Uterus (tissue), 3 donors: ENCODE measurements at regions not wholly inside any gene's neighbourhood (a gene's known extent, or its start where the extent isn't known, plus 50 kb on each side); places are given as distances from the start of the nearest gene placed in this dataset.

Source experiments
- DNase-seq, 2 donors: peaks; one replicate each; pipeline ENCODE4 v3.0.0-alpha.2; 2019 to 2020
- H3K27ac ChIP-seq, 2 donors: fragments of 200-600 bp; sonication (generic); 1 replicate in 1 of 2; 2 replicates in 1 of 2; pipeline ENCODE4 v1.5.1; 2016 to 2018
- H3K27me3 ChIP-seq, 2 donors: fragments of 200-600 bp; sonication (generic); one replicate each; pipeline ENCODE4 v1.5.1; 2018 to 2019; ENCODE audit warnings: control low read depth in 1 of 2
- H3K36me3 ChIP-seq, 2 donors: fragments of 200-600 bp; sonication (generic); one replicate each; pipeline ENCODE4 v1.5.1; 2019; ENCODE audit warnings: control low read depth in 1 of 2
- H3K4me1 ChIP-seq, 2 donors: fragments of 200-600 bp; sonication (generic); one replicate each; pipeline ENCODE4 v1.5.1; 2018 to 2019; ENCODE audit warnings: control low read depth in 1 of 2
- H3K4me3 ChIP-seq, 2 donors: fragments of 200-600 bp; sonication (generic); 1 replicate in 1 of 2; 2 replicates in 1 of 2; pipeline ENCODE4 v1.5.1; 2018 to 2019; ENCODE audit warnings: mild to moderate bottlenecking in 1 of 2
- H3K9me3 ChIP-seq, 2 donors: fragments of 200-600 bp; sonication (generic); one replicate each; pipeline ENCODE4 v1.5.1; 2019; ENCODE audit warnings: control low read depth in 1 of 2
- POLR2A ChIP-seq, 2 donors: fragments of 450-650 bp; IDR thresholded peaks; one replicate each; pipeline ENCODE4 v1.6.1; 2016; ENCODE audit warnings: antibody characterized with exemption in 2 of 2, mild to moderate bottlenecking in 1 of 2, moderate library complexity in 1 of 2
- intact Hi-C: fragments of 100-400 bp; cut with DNase I; formaldehyde crosslinking; loops from one replicate; pipeline ENCODE4 v1.15.1; 2023; ENCODE audit warnings: low total_unique reads
- TF ChIP-seq, protein P1 (sequence below), 4 experiments: fragments of 200-600 bp in 2 of 4; fragments of 450-650 bp in 2 of 4; sonication (generic) in 2 of 4; IDR thresholded peaks; one replicate each; pipeline ENCODE4 v1.5.1; 2016 to 2019; ENCODE audit warnings: antibody characterized with exemption in 4 of 4, mild to moderate bottlenecking in 2 of 4, moderate library complexity in 1 of 4
- donor health status: DM: yes; HTN: yes; CAD: no.

DNA sequence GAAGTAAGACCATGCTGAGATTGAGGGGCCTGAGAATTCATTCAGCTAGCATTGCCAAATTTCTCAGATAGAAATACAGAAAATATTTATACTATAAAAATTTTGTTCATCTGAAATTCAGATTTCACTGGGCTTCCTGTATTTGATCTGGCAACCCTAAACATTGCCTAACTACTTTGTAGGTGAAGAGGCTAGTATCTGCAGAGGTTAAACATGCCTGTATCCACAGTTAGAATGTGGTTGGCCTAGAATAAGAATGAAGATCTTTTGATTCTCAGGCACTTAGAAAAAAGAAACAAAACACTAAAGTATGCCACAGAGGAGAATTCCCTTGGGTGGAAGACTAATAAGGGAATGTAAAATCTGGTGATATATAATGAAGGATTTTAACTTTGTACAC lies 189.0 kb downstream of the DIPK2A start:
- no peaks in the 10 kb centered on the region for H3K36me3 ChIP-seq
- no peaks in the 10 kb centered on the region for H3K4me1 ChIP-seq
- DNase-seq, result no peak
- no peak overlapping the region for H3K27ac ChIP-seq
- no peaks in the 10 kb centered on the region for H3K27me3 ChIP-seq
- intact Hi-C loops, result no loop called here
- H3K9me3 ChIP-seq, result no peaks in the 10 kb centered on the region
- TF ChIP-seq, protein P1, sequence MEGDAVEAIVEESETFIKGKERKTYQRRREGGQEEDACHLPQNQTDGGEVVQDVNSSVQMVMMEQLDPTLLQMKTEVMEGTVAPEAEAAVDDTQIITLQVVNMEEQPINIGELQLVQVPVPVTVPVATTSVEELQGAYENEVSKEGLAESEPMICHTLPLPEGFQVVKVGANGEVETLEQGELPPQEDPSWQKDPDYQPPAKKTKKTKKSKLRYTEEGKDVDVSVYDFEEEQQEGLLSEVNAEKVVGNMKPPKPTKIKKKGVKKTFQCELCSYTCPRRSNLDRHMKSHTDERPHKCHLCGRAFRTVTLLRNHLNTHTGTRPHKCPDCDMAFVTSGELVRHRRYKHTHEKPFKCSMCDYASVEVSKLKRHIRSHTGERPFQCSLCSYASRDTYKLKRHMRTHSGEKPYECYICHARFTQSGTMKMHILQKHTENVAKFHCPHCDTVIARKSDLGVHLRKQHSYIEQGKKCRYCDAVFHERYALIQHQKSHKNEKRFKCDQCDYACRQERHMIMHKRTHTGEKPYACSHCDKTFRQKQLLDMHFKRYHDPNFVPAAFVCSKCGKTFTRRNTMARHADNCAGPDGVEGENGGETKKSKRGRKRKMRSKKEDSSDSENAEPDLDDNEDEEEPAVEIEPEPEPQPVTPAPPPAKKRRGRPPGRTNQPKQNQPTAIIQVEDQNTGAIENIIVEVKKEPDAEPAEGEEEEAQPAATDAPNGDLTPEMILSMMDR (IDR thresholded peaks at IDR 0.05), result no peak
- no peak for TF ChIP-seq POLR2A (IDR thresholded peaks at IDR 0.05)
- H3K4me3 ChIP-seq, result no peak overlapping the region

DNA sequence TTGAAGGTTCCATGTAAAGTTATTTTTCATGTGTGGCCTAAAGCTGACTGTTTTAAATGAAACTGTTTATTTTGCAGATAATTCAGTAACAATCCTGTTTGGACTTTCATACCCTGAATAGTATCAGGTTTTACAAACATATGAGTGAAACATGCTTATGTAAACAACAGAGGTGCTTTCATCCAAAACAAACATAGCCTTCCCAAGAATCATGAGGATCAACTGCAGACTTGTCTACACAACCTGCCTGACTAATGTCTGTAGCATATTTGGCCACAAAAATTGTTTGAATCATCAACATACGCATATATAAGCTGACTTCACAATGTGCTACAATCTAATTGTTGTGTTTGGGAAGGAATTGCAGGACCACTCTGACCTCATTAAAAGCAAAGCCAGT lies 190.4 kb downstream of the DIPK2A start:
- Histone ChIP-seq H3K9me3 (no peaks in the 10 kb centered on the region), H3K36me3 (no peaks in the 10 kb centered on the region), H3K27ac (no peak overlapping the region), H3K4me3 (no peak overlapping the region), H3K4me1 (no peaks in the 10 kb centered on the region), H3K27me3 (no peaks in the 10 kb centered on the region)
- no peak for DNase-seq
- TF ChIP-seq, protein P1 (IDR thresholded peaks at IDR 0.05), result no peak
- TF ChIP-seq POLR2A (IDR thresholded peaks at IDR 0.05), result no peak
- intact Hi-C loops, result no loop called here

DNA sequence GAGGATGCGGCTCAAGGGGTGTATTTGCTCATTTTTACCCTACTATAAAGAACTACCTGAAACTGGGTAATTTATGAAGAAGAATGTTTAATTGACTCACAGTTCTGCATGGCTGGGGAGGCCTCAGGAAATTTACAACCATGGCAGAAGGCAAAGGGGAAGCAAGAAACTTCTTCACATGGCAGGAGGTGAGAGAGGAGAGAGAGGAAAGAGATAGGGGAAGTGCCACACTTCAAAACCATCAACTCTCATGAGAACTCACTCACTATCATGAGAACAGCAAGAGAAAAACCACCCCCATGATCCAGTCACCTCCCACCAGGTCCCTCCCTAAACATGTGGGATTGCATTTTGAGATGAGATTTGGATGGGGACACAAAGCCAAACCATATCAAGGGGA lies 192.7 kb downstream of the DIPK2A start:
- Histone ChIP-seq H3K36me3 (no peaks in the 10 kb centered on the region), H3K27ac (no peak overlapping the region), H3K4me3 (no peak overlapping the region), H3K9me3 (no peaks in the 10 kb centered on the region), H3K27me3 (no peaks in the 10 kb centered on the region), H3K4me1 (no peaks in the 10 kb centered on the region)
- DNase-seq, result no peak
- intact Hi-C loops, result no loop called here
- no peak for TF ChIP-seq POLR2A (IDR thresholded peaks at IDR 0.05)
- TF ChIP-seq, protein P1 (IDR thresholded peaks at IDR 0.05), result no peak

DNA sequence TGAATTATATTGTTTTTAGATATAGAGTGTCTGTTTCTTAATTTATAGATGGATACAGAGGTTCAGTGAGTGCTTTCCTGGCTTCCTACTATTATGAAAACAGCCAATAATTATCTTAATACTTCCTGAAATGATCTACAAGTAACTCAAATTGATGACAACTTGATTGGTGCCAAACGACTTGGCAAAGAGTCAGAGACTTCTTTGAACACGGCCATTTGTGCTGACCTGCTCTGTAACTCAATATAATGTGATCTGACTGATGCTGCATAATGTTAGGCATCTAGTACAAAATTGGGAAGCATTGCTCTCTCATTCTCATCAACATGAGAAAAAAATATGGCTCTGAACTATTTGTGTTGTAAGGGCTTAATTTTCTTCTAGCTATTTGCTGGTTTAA lies 193.9 kb downstream of the DIPK2A start:
- DNase-seq, result no peak
- Histone ChIP-seq H3K27ac (no peak overlapping the region), H3K4me3 (no peak overlapping the region), H3K27me3 (no peaks in the 10 kb centered on the region), H3K9me3 (no peaks in the 10 kb centered on the region), H3K36me3 (no peaks in the 10 kb centered on the region), H3K4me1 (no peaks in the 10 kb centered on the region)
- intact Hi-C loops, result no loop called here
- TF ChIP-seq, protein P1 (IDR thresholded peaks at IDR 0.05), result no peak
- TF ChIP-seq POLR2A (IDR thresholded peaks at IDR 0.05), result no peak

DNA sequence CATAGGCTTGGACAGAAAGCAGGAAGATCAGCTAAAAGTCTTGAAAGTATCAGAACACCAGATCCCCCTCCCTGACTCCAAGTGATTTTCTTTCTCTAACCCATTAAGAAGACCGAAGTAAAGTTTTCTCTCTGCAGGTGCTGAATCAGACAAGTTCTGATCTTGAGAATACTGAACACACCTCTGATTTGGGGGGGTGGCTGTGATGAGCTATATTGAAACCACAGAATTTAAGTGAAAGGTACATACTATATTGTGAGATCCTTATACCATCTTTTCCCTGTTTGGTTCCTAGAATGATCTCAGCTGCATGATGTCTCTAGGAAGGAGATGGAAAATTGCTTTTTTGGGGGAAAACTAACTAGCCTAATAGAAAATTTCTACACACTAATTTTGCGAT lies 196.0 kb downstream of the DIPK2A start:
- no peak for TF ChIP-seq POLR2A (IDR thresholded peaks at IDR 0.05)
- TF ChIP-seq, protein P1 (IDR thresholded peaks at IDR 0.05), result no peak
- H3K4me3 ChIP-seq, result no peak overlapping the region
- no peaks in the 10 kb centered on the region for H3K27me3 ChIP-seq
- no peak overlapping the region for H3K27ac ChIP-seq
- no peaks in the 10 kb centered on the region for H3K9me3 ChIP-seq
- no peaks in the 10 kb centered on the region for H3K36me3 ChIP-seq
- no peaks in the 10 kb centered on the region for H3K4me1 ChIP-seq
- DNase-seq, result no peak
- intact Hi-C loops, result no loop called here
